ENCODE measurements at regions not wholly inside any gene's neighbourhood (a gene's known extent, or its start where the extent isn't known, plus 50 kb on each side); places are given as distances from the start of the nearest gene placed in this dataset.
A peak's percentile ranks its signal among the peaks of the same experiment; 100 is the strongest.
"Not testable (repeated sequence)": the region's sequence is repeated elsewhere in the genome, so short reads cannot be mapped to it uniquely, and the experiment has no call there.

GRCh38 chr17:27957446-27957793 lies 64.3 kb upstream of the LYRM9 start:
- H3K4me3 ChIP-seq; in situ Hi-C loops (cut with MboI; ENCODE audit: low pct_unique_long_range_greater_than_20kb in 2 of 9, low sequenced_read_pairs in 9 of 9, unreplicated experiment in 9 of 9); H3K4me1 ChIP-seq (replicated peaks in 1 of 2); H3K27ac ChIP-seq; ATAC-seq (replicated peaks in 6 of 8): not testable (repeated sequence)
- 59 to 100% (median 76%) methylated on average over 1 to 3 of the region's 4 CpGs; no CpG with 5 or more reads in 5 of the 10 experiments for WGBS, 10 experiments

GRCh38 chr17:27958708-27959381 lies 65.7 kb upstream of the LYRM9 start:
- Histone ChIP-seq H3K4me3 (no peak overlapping the region), H3K27ac (no peak overlapping the region), H3K4me1 (replicated peaks in 1 of 2) (no peaks in the 10 kb centered on the region)
- 0 to 100% (median 50%) methylated on average over 1 to 3 of the region's 3 CpGs; no CpG with 5 or more reads in 2 of the 10 experiments for WGBS, 10 experiments
- in situ Hi-C loops (cut with MboI; ENCODE audit: low pct_unique_long_range_greater_than_20kb in 2 of 9, low sequenced_read_pairs in 9 of 9, unreplicated experiment in 9 of 9) = no loop called here
- ATAC-seq (replicated peaks in 6 of 8) = no peak

- H3K27ac ChIP-seq = no peak overlapping the region
- in situ Hi-C loops (cut with MboI; ENCODE audit: low pct_unique_long_range_greater_than_20kb in 2 of 9, low sequenced_read_pairs in 9 of 9, unreplicated experiment in 9 of 9) = no loop called here
- ATAC-seq (replicated peaks in 6 of 8) = no peak
- H3K4me3 ChIP-seq = no peak overlapping the region
- WGBS, 10 experiments = 20 to 83% (median 56%) methylated on average over 1 to 5 of the region's 5 CpGs; no CpG with 5 or more reads in 1 of the 10 experiments
- no peaks in the 10 kb centered on the region for H3K4me1 ChIP-seq (replicated peaks in 1 of 2)
These were observed 66.2 kb upstream of the LYRM9 start for GRCh38 chr17:27959382-27959709.

GRCh38 chr17:27960183-27960849 lies 67.2 kb upstream of the LYRM9 start:
- H3K4me3 ChIP-seq = no peak overlapping the region
- in situ Hi-C loops (cut with MboI; ENCODE audit: low pct_unique_long_range_greater_than_20kb in 2 of 9, low sequenced_read_pairs in 9 of 9, unreplicated experiment in 9 of 9) = no loop called here
- 26 to 69% (median 53%) methylated on average over 1 to 6 of the region's 6 CpGs for WGBS, 10 experiments
- H3K4me1 ChIP-seq (replicated peaks in 1 of 2) = no peaks in the 10 kb centered on the region
- ATAC-seq (replicated peaks in 6 of 8) = peak in 1 of 8 experiments; percentile 27
- no peak overlapping the region for H3K27ac ChIP-seq

GRCh38 chr17:27962581-27962980 lies 69.4 kb upstream of the LYRM9 start:
- H3K27ac ChIP-seq; H3K4me3 ChIP-seq; H3K4me1 ChIP-seq (replicated peaks in 1 of 2); ATAC-seq (replicated peaks in 6 of 8); in situ Hi-C loops (cut with MboI; ENCODE audit: low pct_unique_long_range_greater_than_20kb in 2 of 9, low sequenced_read_pairs in 9 of 9, unreplicated experiment in 9 of 9): not testable (repeated sequence)
- 0 to 100% (median 69%) methylated on average over 1 to 3 of the region's 3 CpGs; no CpG with 5 or more reads in 4 of the 10 experiments for WGBS, 10 experiments

- H3K27ac ChIP-seq = no peak overlapping the region
- in situ Hi-C loops (cut with MboI; ENCODE audit: low pct_unique_long_range_greater_than_20kb in 2 of 9, low sequenced_read_pairs in 9 of 9, unreplicated experiment in 9 of 9) = no loop called here
These were observed 72.1 kb upstream of the LYRM9 start for GRCh38 chr17:27965224-27965623.

GRCh38 chr17:27968206-27968732 lies 74.2 kb upstream of the NLK start:
- no peak overlapping the region for H3K4me3 ChIP-seq
- H3K4me1 ChIP-seq (replicated peaks in 1 of 2) = no peaks in the 10 kb centered on the region
- no peak for ATAC-seq (replicated peaks in 6 of 8)
- 20 to 100% (median 67%) methylated on average over 1 to 5 of the region's 8 CpGs; no CpG with 5 or more reads in 3 of the 10 experiments for WGBS, 10 experiments
- in situ Hi-C loops (cut with MboI; ENCODE audit: low pct_unique_long_range_greater_than_20kb in 2 of 9, low sequenced_read_pairs in 9 of 9, unreplicated experiment in 9 of 9) = no loop called here
- H3K27ac ChIP-seq = no peak overlapping the region

More at GRCh38 chr17:27965224-27965623, 72.1 kb upstream of the LYRM9 start:
- no peak for ATAC-seq (replicated peaks in 6 of 8)
- Histone ChIP-seq H3K4me3 (no peak overlapping the region), H3K4me1 (replicated peaks in 1 of 2) (no peaks in the 10 kb centered on the region)
- WGBS, 10 experiments = 0 to 71% (median 52%) methylated on average over 1 to 4 of the region's 6 CpGs; no CpG with 5 or more reads in 5 of the 10 experiments

- ATAC-seq (replicated peaks in 6 of 8) = no peak
- in situ Hi-C loops (cut with MboI; ENCODE audit: low pct_unique_long_range_greater_than_20kb in 2 of 9, low sequenced_read_pairs in 9 of 9, unreplicated experiment in 9 of 9) = no loop called here
- Histone ChIP-seq H3K4me1 (replicated peaks in 1 of 2) (no peaks in the 10 kb centered on the region), H3K4me3 (no peak overlapping the region), H3K27ac (no peak overlapping the region)
- 50 to 100% (median 88%) methylated on average over 1 to 3 of the region's 3 CpGs; no CpG with 5 or more reads in 4 of the 10 experiments for WGBS, 10 experiments
These were observed 71.9 kb upstream of the NLK start for GRCh38 chr17:27970587-27970986.

GRCh38 chr17:27973258-27974044 lies 69.0 kb upstream of the NLK start:
- no peak for ATAC-seq (replicated peaks in 6 of 8)
- Histone ChIP-seq H3K4me3 (no peak overlapping the region), H3K4me1 (replicated peaks in 1 of 2) (no peaks in the 10 kb centered on the region), H3K27ac (no peak overlapping the region)
- WGBS, 10 experiments = 47 to 90% (median 64%) methylated on average over 1 to 5 of the region's 5 CpGs
- in situ Hi-C loops (cut with MboI; ENCODE audit: low pct_unique_long_range_greater_than_20kb in 2 of 9, low sequenced_read_pairs in 9 of 9, unreplicated experiment in 9 of 9) = no loop called here

GRCh38 chr17:27974045-27974436 lies 68.4 kb upstream of the NLK start:
- 50 to 100% (median 90%) methylated on average over 1 to 3 of the region's 3 CpGs; no CpG with 5 or more reads in 3 of the 10 experiments for WGBS, 10 experiments
- Histone ChIP-seq H3K27ac (no peak overlapping the region), H3K4me1 (replicated peaks in 1 of 2) (no peaks in the 10 kb centered on the region), H3K4me3 (no peak overlapping the region)
- ATAC-seq (replicated peaks in 6 of 8) = no peak
- in situ Hi-C loops (cut with MboI; ENCODE audit: low pct_unique_long_range_greater_than_20kb in 2 of 9, low sequenced_read_pairs in 9 of 9, unreplicated experiment in 9 of 9) = no loop called here

- no peaks in the 10 kb centered on the region for H3K4me1 ChIP-seq (replicated peaks in 1 of 2)
- peak in 4 of 8 experiments; percentile 9 to 45 (median 19) for ATAC-seq (replicated peaks in 6 of 8)
- H3K4me3 ChIP-seq = no peak overlapping the region
- H3K27ac ChIP-seq = no peak overlapping the region
- in situ Hi-C loops (cut with MboI; ENCODE audit: low pct_unique_long_range_greater_than_20kb in 2 of 9, low sequenced_read_pairs in 9 of 9, unreplicated experiment in 9 of 9) = no loop called here
- 62 to 91% (median 75%) methylated on average over 2 to 5 of the region's 6 CpGs; no CpG with 5 or more reads in 2 of the 10 experiments for WGBS, 10 experiments
These were observed 67.8 kb upstream of the NLK start for GRCh38 chr17:27974531-27975145.

GRCh38 chr17:27975146-27976011 lies 67.1 kb upstream of the NLK start:
- no peak overlapping the region for H3K4me3 ChIP-seq
- 40 to 100% (median 55%) methylated on average over 1 to 6 of the region's 6 CpGs; no CpG with 5 or more reads in 1 of the 10 experiments for WGBS, 10 experiments
- in situ Hi-C loops (cut with MboI; ENCODE audit: low pct_unique_long_range_greater_than_20kb in 2 of 9, low sequenced_read_pairs in 9 of 9, unreplicated experiment in 9 of 9) = no loop called here
- H3K4me1 ChIP-seq (replicated peaks in 1 of 2) = no peaks in the 10 kb centered on the region
- ATAC-seq (replicated peaks in 6 of 8) = peak in 6 of 8 experiments; percentile 21 to 88 (median 51)
- no peak overlapping the region for H3K27ac ChIP-seq

All from motor neuron (in vitro differentiated cells).